ENCODE measurements at regions not wholly inside any gene's neighbourhood (a gene's known extent, or its start where the extent isn't known, plus 50 kb on each side); places are given as distances from the start of the nearest gene placed in this dataset.
"Not testable (repeated sequence)": the region's sequence is repeated elsewhere in the genome, so short reads cannot be mapped to it uniquely, and the experiment has no call there.

- DNase-seq (ENCODE audit: low spot score): no peak
- no peak for TF ChIP-seq CTCF (IDR thresholded peaks at IDR 0.05)
- ATAC-seq (ENCODE audit: low FRiP score): no peak
Measured at GRCh38 chr20:54745780-54746179, 270.4 kb downstream of the DOK5 start.

DNA sequence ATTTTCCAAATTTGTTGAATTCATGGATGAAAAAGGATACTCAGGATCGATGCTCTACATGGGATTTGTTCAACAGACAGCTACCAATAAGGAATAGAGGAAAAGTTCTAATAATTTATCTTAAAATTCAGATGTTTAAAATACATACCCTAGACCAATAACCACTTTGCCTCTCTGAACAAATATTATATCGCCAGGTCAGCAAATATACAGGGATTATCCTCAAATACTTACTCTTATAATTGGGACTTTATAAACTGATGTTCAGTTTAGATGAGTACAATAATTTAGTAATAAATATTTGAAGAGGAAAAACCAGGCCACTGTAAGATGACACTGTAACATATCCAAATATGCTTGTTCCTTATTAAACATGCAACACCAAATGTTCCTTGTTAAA lies 268.7 kb downstream of the DOK5 start:
- no peak for DNase-seq (ENCODE audit: low spot score)
- TF ChIP-seq CTCF (IDR thresholded peaks at IDR 0.05): no peak
- no peak for ATAC-seq (ENCODE audit: low FRiP score)

GRCh38 chr20:54742193-54742592 lies 266.8 kb downstream of the DOK5 start:
- no peak for TF ChIP-seq CTCF (IDR thresholded peaks at IDR 0.05)
- DNase-seq (ENCODE audit: low spot score) (no peak), ATAC-seq (ENCODE audit: low FRiP score) (no peak)

- no peak for TF ChIP-seq CTCF (IDR thresholded peaks at IDR 0.05)
- ATAC-seq (ENCODE audit: low FRiP score) (no peak), DNase-seq (ENCODE audit: low spot score) (no peak)
Measured at GRCh38 chr20:54736421-54736820, 261.0 kb downstream of the DOK5 start.

DNA sequence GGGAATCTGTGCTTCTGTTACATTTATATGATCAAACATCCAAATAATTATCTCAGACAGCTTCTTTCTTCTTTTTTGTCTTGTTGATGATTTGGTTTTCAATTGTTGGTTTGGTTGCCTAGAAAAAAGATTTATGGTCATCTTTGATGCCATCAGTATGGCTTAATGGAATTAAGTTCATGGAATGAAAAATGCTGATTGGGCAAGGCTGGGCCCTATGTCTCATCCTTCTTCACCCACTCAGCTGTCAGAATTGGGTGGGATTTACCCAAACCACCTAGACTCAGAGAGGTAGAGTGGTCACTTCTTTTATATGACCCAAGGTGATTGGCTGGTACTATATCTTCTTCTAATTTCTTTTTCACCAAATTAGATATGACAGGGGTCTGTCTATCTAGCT lies 258.3 kb downstream of the DOK5 start:
- ATAC-seq (ENCODE audit: low FRiP score): no peak

DNA sequence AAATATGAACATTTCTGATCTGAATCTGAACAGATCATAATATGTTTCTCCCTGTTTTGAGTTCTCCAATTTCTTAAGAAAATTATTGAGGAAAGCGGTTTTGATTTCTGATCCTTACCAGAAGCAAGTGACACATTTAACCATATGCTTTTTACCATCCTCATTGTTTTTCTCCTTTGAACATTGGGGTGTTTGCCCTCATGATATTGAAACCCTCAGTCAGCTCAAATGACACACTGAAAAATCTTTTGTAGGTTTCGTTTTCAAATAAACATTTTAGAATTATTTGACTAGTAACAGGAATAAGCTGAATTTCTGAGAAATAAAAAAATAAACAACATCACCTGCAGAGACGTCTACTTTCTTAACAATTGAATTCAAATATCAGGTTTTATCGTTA lies 252.1 kb downstream of the DOK5 start:
- no peak for ATAC-seq (ENCODE audit: low FRiP score)
- no peak for TF ChIP-seq CTCF (IDR thresholded peaks at IDR 0.05)
- no peak for DNase-seq (ENCODE audit: low spot score)

More for the DNA sequence above, 258.3 kb downstream of the DOK5 start:
- TF ChIP-seq CTCF (IDR thresholded peaks at IDR 0.05): no peak
- DNase-seq (ENCODE audit: low spot score): no peak

DNA sequence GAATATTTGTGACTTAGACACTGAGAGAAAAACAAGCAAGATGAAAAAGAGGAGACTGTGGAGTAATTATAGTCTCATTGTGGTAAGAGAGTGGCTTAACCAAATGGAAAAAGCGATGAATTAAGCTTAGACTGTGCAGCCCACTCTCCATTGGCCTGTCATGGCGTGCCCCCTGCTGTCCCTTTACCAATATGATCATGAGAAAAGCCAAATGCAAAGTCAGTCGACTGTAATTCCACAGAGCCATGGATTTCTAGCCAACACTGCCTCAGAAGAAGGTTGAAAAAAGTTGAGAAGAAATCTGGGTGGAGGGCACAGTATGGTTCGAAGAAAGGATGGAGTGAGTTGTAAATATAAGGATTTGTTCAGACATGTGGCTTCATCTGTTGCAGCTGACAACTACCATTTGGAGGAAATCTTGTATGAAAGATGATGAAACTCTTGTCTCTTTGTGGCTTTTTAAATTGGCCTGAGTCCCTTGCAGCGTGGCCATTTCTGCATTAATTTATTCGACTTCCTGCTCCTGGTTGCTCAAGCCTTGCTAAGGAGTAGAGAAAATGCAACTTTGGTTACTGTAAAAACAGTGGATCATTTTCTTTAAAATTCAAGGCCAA lies 251.4 kb downstream of the DOK5 start:
- no peak for DNase-seq (ENCODE audit: low spot score)

DNA sequence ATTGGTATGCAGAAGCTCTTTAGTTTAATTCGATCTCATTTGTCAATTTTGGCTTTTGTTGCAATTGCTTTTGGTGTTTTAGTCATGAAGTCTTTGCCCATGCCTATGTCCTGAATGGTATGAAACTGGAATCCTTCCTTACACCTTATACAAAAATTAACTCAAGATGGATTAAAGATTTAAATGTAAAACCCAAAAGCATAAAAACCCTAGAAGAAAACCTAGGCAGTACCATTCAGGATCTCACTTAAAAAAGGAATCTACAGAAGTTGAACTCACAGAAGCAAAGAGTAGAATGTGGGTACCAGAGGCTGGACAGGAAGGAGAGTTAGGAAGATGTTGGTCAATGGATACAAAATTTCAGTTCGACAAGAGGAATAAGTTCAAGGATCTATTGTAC lies 249.9 kb downstream of the DOK5 start:
- DNase-seq (ENCODE audit: low spot score); ATAC-seq (ENCODE audit: low FRiP score): not testable (repeated sequence)

More for the DNA sequence above, 251.4 kb downstream of the DOK5 start:
- ATAC-seq (ENCODE audit: low FRiP score): no peak
- no peak for TF ChIP-seq CTCF (IDR thresholded peaks at IDR 0.05)

All from omental fat pad (tissue), 3 donors.